Lung (tissue), 11 donors: ENCODE measurements at regions not wholly inside any gene's neighbourhood (a gene's known extent, or its start where the extent isn't known, plus 50 kb on each side); places are given as distances from the start of the nearest gene placed in this dataset.

Experiments used
- ATAC-seq: fragments of 200-7000 bp; cut with Tn5 transposase; one replicate; pipeline ENCODE4 v1.9.1; 2020; ENCODE audit warnings: moderate number of reproducible peaks; ENCODE audit not compliant: insufficient read depth, low FRiP score
- DNase-seq, 3 donors: peaks; one replicate each; pipeline ENCODE4 v3.0.0-alpha.2; 2013 to 2017
- H3K27ac ChIP-seq, 2 donors: one replicate each; pipeline ENCODE4 v1.5.1; 2013; ENCODE audit warnings: mild to moderate bottlenecking in 2 of 2, moderate library complexity in 2 of 2, control low read depth in 1 of 2, inconsistent platforms in 1 of 2, low read depth in 1 of 2, low read length in 1 of 2
- H3K27me3 ChIP-seq, 3 donors: one replicate each; pipeline ENCODE4 v1.5.1; 2013; ENCODE audit warnings: low read length in 2 of 3; ENCODE audit not compliant: control insufficient read depth in 3 of 3, insufficient read depth in 3 of 3
- H3K36me3 ChIP-seq, 4 donors: one replicate each; pipeline ENCODE4 v1.5.1; 2013; ENCODE audit warnings: low read length in 4 of 4, mild to moderate bottlenecking in 1 of 4, moderate library complexity in 1 of 4; ENCODE audit not compliant: control insufficient read depth in 4 of 4, insufficient read depth in 4 of 4
- H3K4me1 ChIP-seq, 5 donors: one replicate each; pipeline ENCODE4 v1.5.1; 2013; ENCODE audit warnings: low read length in 5 of 5, mild to moderate bottlenecking in 2 of 5, moderate library complexity in 1 of 5; ENCODE audit not compliant: control insufficient read depth in 5 of 5, insufficient read depth in 5 of 5
- H3K4me3 ChIP-seq: one replicate; pipeline ENCODE4 v1.5.1; 2013; ENCODE audit warnings: mild to moderate bottlenecking, control low read depth, moderate library complexity
- H3K9ac ChIP-seq, 2 donors: one replicate each; pipeline ENCODE4 v1.5.1; 2013; ENCODE audit warnings: low read length in 2 of 2, control low read depth in 1 of 2; ENCODE audit not compliant: insufficient read depth in 1 of 2
- H3K9me3 ChIP-seq, 4 donors: one replicate each; pipeline ENCODE4 v1.5.1; 2013; ENCODE audit warnings: low read length in 3 of 4, mild to moderate bottlenecking in 1 of 4, moderate library complexity in 1 of 4; ENCODE audit not compliant: control insufficient read depth in 4 of 4, insufficient read depth in 3 of 4
- WGBS, 2 donors: extraction: QIAGEN DNeasy Blood & Tissue Kit; methylation state at CpG; one replicate each; pipeline ENCODE4 v1.1.7; 2013; 5-methylcytosine and 5-hydroxymethylcytosine counted together
- TF ChIP-seq, protein P1 (sequence below): IDR thresholded peaks from 2 replicates; pipeline ENCODE4 v1.5.1; 2012; ENCODE audit warnings: mild to moderate bottlenecking; ENCODE audit errors: control extremely low read depth, extremely low read depth
- donor health status: control.
- donor health status: control.
- donor health status: Bipolar disorder and iron deficiency.
- donor health status: healthy.
- donor health status: DM: yes; HTN: yes; CAD: no.

DNA sequence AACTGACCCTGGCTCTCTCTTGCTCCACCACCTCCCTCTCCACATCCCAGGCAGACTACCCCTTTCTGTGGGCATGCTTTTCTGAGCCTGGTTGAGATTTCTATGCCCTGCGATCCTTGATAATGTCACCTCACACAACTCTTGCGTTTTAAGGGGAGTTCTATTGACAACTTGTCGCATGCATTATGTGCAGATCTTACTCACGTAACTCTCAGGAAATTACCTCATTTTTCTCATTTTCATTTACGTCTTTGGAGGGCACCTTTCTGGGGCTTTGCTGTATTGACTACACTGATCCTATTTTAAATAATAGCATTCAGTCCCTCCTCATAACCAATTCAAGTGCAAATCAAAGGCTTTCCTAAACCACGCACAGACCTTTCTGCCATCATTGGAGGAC lies 140.4 kb upstream of the WWC1 start:
- TF ChIP-seq, protein P1, sequence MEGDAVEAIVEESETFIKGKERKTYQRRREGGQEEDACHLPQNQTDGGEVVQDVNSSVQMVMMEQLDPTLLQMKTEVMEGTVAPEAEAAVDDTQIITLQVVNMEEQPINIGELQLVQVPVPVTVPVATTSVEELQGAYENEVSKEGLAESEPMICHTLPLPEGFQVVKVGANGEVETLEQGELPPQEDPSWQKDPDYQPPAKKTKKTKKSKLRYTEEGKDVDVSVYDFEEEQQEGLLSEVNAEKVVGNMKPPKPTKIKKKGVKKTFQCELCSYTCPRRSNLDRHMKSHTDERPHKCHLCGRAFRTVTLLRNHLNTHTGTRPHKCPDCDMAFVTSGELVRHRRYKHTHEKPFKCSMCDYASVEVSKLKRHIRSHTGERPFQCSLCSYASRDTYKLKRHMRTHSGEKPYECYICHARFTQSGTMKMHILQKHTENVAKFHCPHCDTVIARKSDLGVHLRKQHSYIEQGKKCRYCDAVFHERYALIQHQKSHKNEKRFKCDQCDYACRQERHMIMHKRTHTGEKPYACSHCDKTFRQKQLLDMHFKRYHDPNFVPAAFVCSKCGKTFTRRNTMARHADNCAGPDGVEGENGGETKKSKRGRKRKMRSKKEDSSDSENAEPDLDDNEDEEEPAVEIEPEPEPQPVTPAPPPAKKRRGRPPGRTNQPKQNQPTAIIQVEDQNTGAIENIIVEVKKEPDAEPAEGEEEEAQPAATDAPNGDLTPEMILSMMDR: no peak
- no peak overlapping the region for H3K27ac ChIP-seq
- H3K9me3 ChIP-seq: no peaks in the 10 kb centered on the region
- 90 to 91% methylated on average over 6 of the region's 6 CpGs for WGBS, 2 donors
- DNase-seq (no peak), ATAC-seq (no peak)
- no peak overlapping the region for H3K9ac ChIP-seq
- H3K4me3 ChIP-seq: no peak overlapping the region
- no peaks in the 10 kb centered on the region for H3K36me3 ChIP-seq
- peaks cover 0 to 8% (median 0%) of the 10 kb centered on the region in 5 donors for H3K4me1 ChIP-seq
- no peaks in the 10 kb centered on the region for H3K27me3 ChIP-seq

DNA sequence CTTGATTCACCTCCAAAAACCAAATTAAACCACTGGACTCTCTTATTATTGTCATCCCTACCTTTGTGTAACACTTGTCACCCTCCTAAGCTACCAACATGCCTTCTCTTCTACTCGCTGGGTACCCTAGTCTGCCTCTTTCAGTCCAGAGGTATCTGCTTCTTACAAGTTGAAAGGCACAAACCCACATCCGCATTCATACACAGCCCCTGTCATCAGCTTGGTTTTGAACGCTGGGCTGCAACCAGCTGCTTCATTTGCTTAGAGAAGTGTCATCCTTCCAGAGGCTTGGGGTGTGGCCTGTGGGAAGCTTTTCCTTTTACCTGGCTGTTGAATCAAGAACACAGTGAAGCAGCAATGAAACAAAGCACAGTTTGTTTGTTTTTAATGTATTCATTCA lies 138.8 kb upstream of the WWC1 start:
- no peak overlapping the region for H3K27ac ChIP-seq
- DNase-seq: no peak
- H3K36me3 ChIP-seq: no peaks in the 10 kb centered on the region
- no peak overlapping the region for H3K4me3 ChIP-seq
- no peak for ATAC-seq
- WGBS, 2 donors: 88% methylated on average over 3 of the region's 3 CpGs
- H3K4me1 ChIP-seq: peaks cover 0 to 8% (median 0%) of the 10 kb centered on the region in 5 donors
- no peak overlapping the region for H3K9ac ChIP-seq
- TF ChIP-seq, protein P1: no peak
- no peaks in the 10 kb centered on the region for H3K9me3 ChIP-seq
- H3K27me3 ChIP-seq: no peaks in the 10 kb centered on the region

DNA sequence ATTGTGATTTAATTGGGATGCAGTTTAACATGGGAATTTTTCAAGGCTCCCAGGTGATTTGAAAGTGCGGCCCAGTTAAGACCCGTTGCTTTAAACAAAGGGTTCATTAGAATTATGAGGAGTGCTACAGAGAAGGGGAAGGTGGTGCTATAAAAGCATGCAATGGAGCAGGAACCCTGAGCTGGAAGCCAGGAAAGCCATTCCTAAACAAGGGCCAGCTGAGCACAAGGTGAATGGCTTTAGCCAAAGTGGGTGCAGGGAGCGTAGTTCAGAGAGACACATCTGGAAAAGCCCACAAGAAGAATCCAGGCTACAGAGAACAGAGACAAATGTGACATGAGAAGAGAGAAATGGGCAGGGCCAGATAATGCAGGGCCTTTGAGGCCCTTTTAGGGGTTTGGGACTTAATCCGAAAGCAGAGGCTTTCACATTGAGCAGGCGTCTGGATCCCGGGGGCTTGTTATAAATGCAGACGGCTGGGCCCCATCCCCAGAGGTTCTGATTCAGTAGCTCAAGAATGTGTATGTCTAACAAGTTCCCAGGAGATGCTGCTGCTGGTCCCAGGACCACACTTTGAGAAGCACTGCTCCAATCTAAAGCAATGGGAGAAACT lies 138.1 kb upstream of the WWC1 start:
- no peak overlapping the region for H3K4me3 ChIP-seq
- H3K27ac ChIP-seq: no peak overlapping the region
- peaks cover 0 to 8% (median 0%) of the 10 kb centered on the region in 5 donors for H3K4me1 ChIP-seq
- no peaks in the 10 kb centered on the region for H3K27me3 ChIP-seq
- no peak for DNase-seq
- TF ChIP-seq, protein P1: no peak
- H3K36me3 ChIP-seq: no peaks in the 10 kb centered on the region
- ATAC-seq: no peak
- H3K9ac ChIP-seq: no peak overlapping the region
- H3K9me3 ChIP-seq: no peaks in the 10 kb centered on the region
- WGBS, 2 donors: 91 to 95% methylated on average over 7 of the region's 7 CpGs

DNA sequence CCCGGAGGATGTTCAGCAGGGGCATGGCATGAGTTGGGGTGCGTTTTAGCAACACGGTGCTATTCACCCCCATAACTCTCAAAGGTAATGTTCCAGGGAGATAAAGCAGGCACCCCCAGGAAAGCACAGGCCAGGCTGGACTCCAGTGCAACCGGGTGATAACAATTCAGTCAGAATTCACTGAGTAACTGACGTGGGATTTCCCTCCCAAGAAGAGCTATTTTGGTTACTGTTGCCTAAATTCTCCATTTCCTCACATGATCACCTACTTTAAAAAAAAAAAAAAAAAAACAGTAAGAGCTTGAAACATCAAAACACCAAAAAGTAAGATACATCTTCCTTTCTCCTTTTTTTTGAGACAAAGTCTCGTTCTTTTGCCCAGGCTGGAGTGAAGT lies 137.6 kb upstream of the WWC1 start:
- ATAC-seq (no peak), DNase-seq (no peak)
- H3K27me3 ChIP-seq: no peaks in the 10 kb centered on the region
- no peak overlapping the region for H3K27ac ChIP-seq
- H3K4me1 ChIP-seq: peaks cover 0 to 8% (median 0%) of the 10 kb centered on the region in 5 donors
- H3K9ac ChIP-seq: no peak overlapping the region
- no peaks in the 10 kb centered on the region for H3K36me3 ChIP-seq
- H3K4me3 ChIP-seq: no peak overlapping the region
- no peaks in the 10 kb centered on the region for H3K9me3 ChIP-seq
- TF ChIP-seq, protein P1: no peak
- 86 to 88% methylated on average over 6 of the region's 6 CpGs for WGBS, 2 donors
